MM.1S (cell line): ENCODE measurements at regions not wholly inside any gene's neighbourhood (a gene's known extent, or its start where the extent isn't known, plus 50 kb on each side); places are given as distances from the start of the nearest gene placed in this dataset.

Experiments
- EZH2 ChIP-seq: fragments of 300-600 bp; sonication (generic); optimal IDR thresholded peaks from 2 replicates; pipeline ENCODE3; 2017; ENCODE audit warnings: low read depth, mild to moderate bottlenecking, antibody characterized with exemption, low read length, mixed read lengths
- EZH2phosphoT487 ChIP-seq: fragments of 300-600 bp; sonication (generic); IDR thresholded peaks from 2 replicates; pipeline ENCODE4 v1.6.1; 2018; ENCODE audit warnings: antibody characterized with exemption, low read length
- TF ChIP-seq, protein P1 (sequence below): fragments of 300-600 bp; sonication (generic); IDR thresholded peaks from 2 replicates; pipeline ENCODE4 v1.5.1; 2016; ENCODE audit warnings: antibody characterized with exemption, low read length, mixed read lengths

- TF ChIP-seq, protein P1, sequence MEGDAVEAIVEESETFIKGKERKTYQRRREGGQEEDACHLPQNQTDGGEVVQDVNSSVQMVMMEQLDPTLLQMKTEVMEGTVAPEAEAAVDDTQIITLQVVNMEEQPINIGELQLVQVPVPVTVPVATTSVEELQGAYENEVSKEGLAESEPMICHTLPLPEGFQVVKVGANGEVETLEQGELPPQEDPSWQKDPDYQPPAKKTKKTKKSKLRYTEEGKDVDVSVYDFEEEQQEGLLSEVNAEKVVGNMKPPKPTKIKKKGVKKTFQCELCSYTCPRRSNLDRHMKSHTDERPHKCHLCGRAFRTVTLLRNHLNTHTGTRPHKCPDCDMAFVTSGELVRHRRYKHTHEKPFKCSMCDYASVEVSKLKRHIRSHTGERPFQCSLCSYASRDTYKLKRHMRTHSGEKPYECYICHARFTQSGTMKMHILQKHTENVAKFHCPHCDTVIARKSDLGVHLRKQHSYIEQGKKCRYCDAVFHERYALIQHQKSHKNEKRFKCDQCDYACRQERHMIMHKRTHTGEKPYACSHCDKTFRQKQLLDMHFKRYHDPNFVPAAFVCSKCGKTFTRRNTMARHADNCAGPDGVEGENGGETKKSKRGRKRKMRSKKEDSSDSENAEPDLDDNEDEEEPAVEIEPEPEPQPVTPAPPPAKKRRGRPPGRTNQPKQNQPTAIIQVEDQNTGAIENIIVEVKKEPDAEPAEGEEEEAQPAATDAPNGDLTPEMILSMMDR: no peak
- TF ChIP-seq EZH2: no peak
- TF ChIP-seq EZH2phosphoT487: no peak
These were observed 141.1 kb downstream of the IRS1 start for GRCh38 chr2:226658555-226658954.
